ENCODE measurements at regions not wholly inside any gene's neighbourhood (a gene's known extent, or its start where the extent isn't known, plus 50 kb on each side); places are given as distances from the start of the nearest gene placed in this dataset.

- TF ChIP-seq CTCF (IDR thresholded peaks at IDR 0.05; ENCODE audit: unreplicated experiment in 3 of 3) = no peak
- Mint-ChIP-seq H3K4me3 (no peak overlapping the region), H3K36me3 (ENCODE audit: low read depth) (peaks cover under 1% of the 10 kb centered on the region), H3K9me3 (no peaks in the 10 kb centered on the region), H3K27me3 (ENCODE audit: low read depth) (no peaks in the 10 kb centered on the region), H3K27ac (peak overlapping the region; percentile 55 to 89 (median 72)), H3K4me1 (peaks cover 56% of the 10 kb centered on the region)
Measured at GRCh38 chr10:3465406-3465891, 292.9 kb upstream of the PITRM1 start.

DNA sequence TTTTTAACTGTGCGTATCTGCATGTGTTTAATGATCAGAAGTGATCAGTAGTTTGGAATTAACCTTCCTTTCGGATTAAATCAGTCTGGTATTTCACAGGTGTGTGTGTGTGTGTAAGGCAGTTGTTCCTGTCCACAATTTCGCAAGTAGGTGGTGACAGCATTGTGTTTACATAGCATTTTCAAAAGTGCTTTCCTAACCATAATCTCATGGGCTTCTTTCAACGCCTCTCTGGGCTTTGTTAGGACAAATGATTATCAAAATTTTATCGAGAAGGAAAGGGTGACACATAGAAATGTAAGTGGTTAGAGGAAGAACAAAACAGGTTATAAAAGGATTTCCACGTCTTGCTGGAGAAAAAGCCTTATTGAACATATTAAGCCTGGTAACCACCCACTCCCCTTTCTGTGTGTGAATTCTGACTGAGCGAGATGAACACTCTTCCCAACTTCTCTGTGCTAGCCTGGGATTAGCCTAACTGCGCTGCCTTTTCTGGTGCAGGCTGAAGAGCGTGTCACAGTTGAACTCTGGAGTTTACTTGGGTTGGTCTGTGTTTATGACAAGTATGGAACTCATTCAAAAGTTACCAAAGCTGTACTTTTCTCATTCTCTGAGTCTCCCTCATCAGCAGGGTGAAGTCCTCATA lies 292.3 kb upstream of the PITRM1 start:
- Mint-ChIP-seq H3K4me3 (no peak overlapping the region), H3K27ac (peak overlapping the region; percentile 55 to 89 (median 72)), H3K4me1 (peaks cover 50% of the 10 kb centered on the region), H3K27me3 (ENCODE audit: low read depth) (no peaks in the 10 kb centered on the region), H3K9me3 (peaks cover 2% of the 10 kb centered on the region), H3K36me3 (ENCODE audit: low read depth) (no peaks in the 10 kb centered on the region)
- TF ChIP-seq CTCF (IDR thresholded peaks at IDR 0.05; ENCODE audit: unreplicated experiment in 3 of 3) = no peak

GRCh38 chr10:3460420-3461128 lies 288.0 kb upstream of the PITRM1 start:
- H3K4me3 Mint-ChIP-seq = no peak overlapping the region
- peaks cover 9% of the 10 kb centered on the region for H3K9me3 Mint-ChIP-seq
- no peak for TF ChIP-seq CTCF (IDR thresholded peaks at IDR 0.05; ENCODE audit: unreplicated experiment in 3 of 3)
- peaks cover 15% of the 10 kb centered on the region for H3K36me3 Mint-ChIP-seq (ENCODE audit: low read depth)
- H3K4me1 Mint-ChIP-seq = peaks cover 22% of the 10 kb centered on the region
- no peak overlapping the region for H3K27ac Mint-ChIP-seq
- H3K27me3 Mint-ChIP-seq (ENCODE audit: low read depth) = peaks cover 3% of the 10 kb centered on the region

DNA sequence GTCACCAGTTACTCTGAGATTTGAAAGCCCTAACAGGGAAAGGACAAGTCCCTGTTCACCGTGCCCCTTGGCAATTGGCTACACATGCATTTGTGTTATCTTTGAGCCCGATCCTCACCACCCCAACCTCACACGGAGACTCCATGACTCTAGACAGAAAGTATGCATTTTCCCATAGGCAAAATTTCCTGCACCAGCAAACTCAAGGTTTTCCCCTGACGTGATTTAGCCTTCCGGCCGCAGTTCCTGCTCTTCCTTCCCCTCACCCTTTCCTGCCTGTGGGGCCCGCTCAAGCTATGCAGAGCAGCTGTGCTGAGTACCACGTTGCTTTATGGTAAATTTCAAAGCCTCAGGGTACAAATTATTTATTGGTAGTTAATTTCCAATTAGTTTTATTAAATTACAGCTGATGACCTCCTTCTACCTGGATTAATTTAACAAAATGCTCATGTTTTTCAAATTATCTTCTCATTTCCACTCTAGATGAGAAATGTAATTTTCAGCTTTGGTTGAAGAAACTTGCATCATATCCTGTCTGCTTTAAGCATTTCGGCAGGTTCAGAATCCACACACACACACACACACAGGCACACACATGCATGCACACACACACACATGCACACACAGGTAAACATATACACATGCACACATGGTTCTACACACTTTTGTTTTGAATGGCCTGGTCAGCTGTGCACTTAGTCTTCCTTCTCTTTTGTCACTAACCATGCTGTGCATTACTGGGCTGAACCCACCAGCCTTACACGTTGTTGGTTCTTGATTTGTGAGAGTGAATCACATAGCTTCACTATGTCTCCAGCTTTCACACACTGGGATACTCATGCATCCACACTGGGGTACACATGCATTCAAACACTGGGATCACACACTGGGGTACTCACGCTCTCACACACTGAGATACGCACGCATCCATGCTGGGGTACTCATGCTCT lies 283.1 kb upstream of the PITRM1 start:
- H3K27me3 Mint-ChIP-seq (ENCODE audit: low read depth) = peaks cover 10% of the 10 kb centered on the region
- H3K27ac Mint-ChIP-seq = peak overlapping the region; percentile 61 to 91 (median 72)

More for the DNA sequence above, 283.1 kb upstream of the PITRM1 start:
- Mint-ChIP-seq H3K9me3 (peaks cover 9% of the 10 kb centered on the region), H3K4me3 (peak overlapping the region in 1 of 3 experiments; percentile 5), H3K4me1 (peaks cover 38% of the 10 kb centered on the region), H3K36me3 (ENCODE audit: low read depth) (peaks cover 15% of the 10 kb centered on the region)
- TF ChIP-seq CTCF (IDR thresholded peaks at IDR 0.05; ENCODE audit: unreplicated experiment in 3 of 3) = no peak
